ENCODE measurements at regions not wholly inside any gene's neighbourhood (a gene's known extent, or its start where the extent isn't known, plus 50 kb on each side); places are given as distances from the start of the nearest gene placed in this dataset.

GRCh38 chr6:90928051-90928450 is 341.2 kb upstream of the MAP3K7 start:
- DNase-seq = no peak

GRCh38 chr6:90925726-90926125 is 338.9 kb upstream of the MAP3K7 start:
- no peak for DNase-seq

GRCh38 chr6:90922325-90922724 is 335.5 kb upstream of the MAP3K7 start:
- no peak for DNase-seq

GRCh38 chr6:90918361-90918760 is 331.5 kb upstream of the MAP3K7 start:
- DNase-seq = no peak

GRCh38 chr6:90917376-90917775 is 330.5 kb upstream of the MAP3K7 start:
- DNase-seq = no peak

GRCh38 chr6:90916968-90917367 is 330.1 kb upstream of the MAP3K7 start:
- no peak for DNase-seq

- DNase-seq = no peak
Measured at GRCh38 chr6:90915224-90915915, 328.5 kb upstream of the MAP3K7 start.

- DNase-seq = no peak
Measured at GRCh38 chr6:90914312-90914711, 327.4 kb upstream of the MAP3K7 start.

GRCh38 chr6:90913266-90913960 is 326.5 kb upstream of the MAP3K7 start:
- DNase-seq = no peak

- no peak for DNase-seq
Measured at GRCh38 chr6:90911642-90912041, 324.8 kb upstream of the MAP3K7 start.

GRCh38 chr6:90910893-90911292 is 324.0 kb upstream of the MAP3K7 start:
- DNase-seq = no peak

GRCh38 chr6:90907931-90908655 is 321.2 kb upstream of the MAP3K7 start:
- no peak for DNase-seq

GRCh38 chr6:90905351-90905750 is 318.5 kb upstream of the MAP3K7 start:
- DNase-seq = no peak

- DNase-seq = no peak
Measured at GRCh38 chr6:90900034-90900433, 313.2 kb upstream of the MAP3K7 start.

- no peak for DNase-seq
Measured at GRCh38 chr6:90898763-90899162, 311.9 kb upstream of the MAP3K7 start.

- no peak for DNase-seq
Measured at GRCh38 chr6:90896075-90896547, 309.2 kb upstream of the MAP3K7 start.

GRCh38 chr6:90895299-90896074 is 308.6 kb upstream of the MAP3K7 start:
- DNase-seq = no peak

GRCh38 chr6:90894285-90895130 is 307.6 kb upstream of the MAP3K7 start:
- no peak for DNase-seq

GRCh38 chr6:90893400-90893799 is 306.5 kb upstream of the MAP3K7 start:
- no peak for DNase-seq

- no peak for DNase-seq
Measured at GRCh38 chr6:90892271-90892670, 305.4 kb upstream of the MAP3K7 start.

GRCh38 chr6:90891355-90891754 is 304.5 kb upstream of the MAP3K7 start:
- no peak for DNase-seq

GRCh38 chr6:90890683-90891330 is 303.9 kb upstream of the MAP3K7 start:
- DNase-seq = no peak
